ENCODE measurements at regions not wholly inside any gene's neighbourhood (a gene's known extent, or its start where the extent isn't known, plus 50 kb on each side); places are given as distances from the start of the nearest gene placed in this dataset.

DNA sequence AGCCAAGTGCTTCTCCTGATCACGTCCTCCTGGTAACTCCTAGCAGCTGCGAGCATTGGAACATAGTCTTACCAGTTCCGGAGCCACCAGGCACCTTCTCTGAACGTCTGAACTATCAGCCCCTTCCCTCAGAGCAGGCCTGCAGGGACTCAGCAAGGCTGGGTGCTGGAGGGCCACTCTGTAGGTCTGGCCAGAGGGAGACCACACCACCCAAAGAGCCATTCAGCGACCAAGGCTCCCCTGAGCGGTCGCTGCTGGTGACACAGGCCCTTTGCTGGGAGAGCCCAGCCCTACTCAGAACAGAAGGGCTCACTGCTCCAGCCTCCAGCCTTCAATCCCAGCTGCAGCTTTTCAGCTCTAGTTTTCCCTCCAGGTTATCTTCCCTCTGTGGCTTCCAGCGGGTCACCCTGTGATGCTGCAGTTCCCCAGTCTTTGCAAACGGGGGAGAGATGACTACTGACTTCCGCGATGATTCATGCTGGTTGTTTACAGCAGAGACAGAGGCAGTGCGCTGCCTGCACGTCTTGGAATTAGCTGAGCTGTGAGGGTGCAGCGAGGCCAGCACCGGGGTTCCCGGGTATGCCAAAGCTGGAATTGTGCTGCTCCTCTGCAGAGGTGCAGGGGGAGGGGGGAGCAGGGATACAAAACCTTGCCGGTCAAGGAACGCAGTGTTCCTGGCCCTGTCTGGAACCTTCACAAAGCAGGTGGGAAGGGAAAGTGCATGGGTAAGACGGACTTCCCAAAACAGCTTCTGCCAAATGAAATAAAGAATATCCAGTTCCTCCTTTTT is 161.4 kb downstream of the LY86 start:
- Histone ChIP-seq H4K8ac (replicated peaks; ENCODE audit: insufficient read length, low read depth, low read length) (no peak overlapping the region), H3K9ac (ENCODE audit: extremely low read depth, insufficient read length, low read length) (no peak overlapping the region), H3K27ac (ENCODE audit: insufficient read length, low read depth, low read length) (no peak overlapping the region), H3K9me3 (ENCODE audit: control insufficient read depth, low read depth, low read length) (no peaks in the 10 kb centered on the region), H2BK15ac (ENCODE audit: low read depth, low read length) (no peak overlapping the region), H3K56ac (ENCODE audit: insufficient read length, low read depth, low read length) (no peak overlapping the region), H2BK5ac (ENCODE audit: insufficient read length, low read length) (no peak overlapping the region), H3K4ac (ENCODE audit: low read depth, low read length) (no peak overlapping the region), H4K5ac (ENCODE audit: insufficient read length, low read depth, low read length) (no peak overlapping the region), H3T11ph (ENCODE audit: low read length) (no peak overlapping the region), H3K14ac (ENCODE audit: insufficient read depth, low read length) (peak overlapping the region; percentile 44), H2AK5ac (ENCODE audit: insufficient read length, low read length) (no peak overlapping the region), H3K18ac (ENCODE audit: insufficient read length, low read depth, low read length) (no peak overlapping the region), H2BK12ac (ENCODE audit: insufficient read length, low read depth, low read length) (no peak overlapping the region), H3K4me2 (ENCODE audit: insufficient read depth, insufficient read length, low read length) (no peak overlapping the region), H4K91ac (ENCODE audit: insufficient read length, low read depth, low read length) (no peak overlapping the region), H3K27me3 (ENCODE audit: insufficient read depth, low read length) (no peaks in the 10 kb centered on the region), H3K4me1 (ENCODE audit: insufficient read depth, low read length) (no peaks in the 10 kb centered on the region), H2BK20ac (ENCODE audit: low read depth, low read length, poor library complexity, severe bottlenecking) (no peak overlapping the region), H3K79me1 (ENCODE audit: insufficient read depth, low read depth, low read length, poor library complexity, severe bottlenecking) (no peaks in the 10 kb centered on the region), H3K23ac (ENCODE audit: insufficient read length, low read depth, low read length) (no peak overlapping the region), H3K79me2 (ENCODE audit: insufficient read depth, low read length) (no peaks in the 10 kb centered on the region), H2BK120ac (ENCODE audit: low read depth, low read length, poor library complexity, severe bottlenecking) (no peak overlapping the region), H2AFZ (ENCODE audit: low read length) (no peak overlapping the region), H3K23me2 (ENCODE audit: insufficient read length, low read depth, low read length, poor library complexity, severe bottlenecking) (no peaks in the 10 kb centered on the region), H4K20me1 (ENCODE audit: control insufficient read depth, insufficient read depth, insufficient read length) (no peaks in the 10 kb centered on the region)
- H3K27me3 Mint-ChIP-seq (ENCODE audit: low read depth), result peaks cover 2% of the 10 kb centered on the region
- no CpG with 5 or more reads among the region's 19 CpGs for WGBS (ENCODE audit: extremely low coverage, insufficient read length, low lambda C conversion rate)
- H3K4me3 Mint-ChIP-seq, result 0 out of 5 replicates have a peak overlapping the region, but pooled peaks of 1 of the 2 experiments have one; percentile 29
- TF ChIP-seq, protein P1, sequence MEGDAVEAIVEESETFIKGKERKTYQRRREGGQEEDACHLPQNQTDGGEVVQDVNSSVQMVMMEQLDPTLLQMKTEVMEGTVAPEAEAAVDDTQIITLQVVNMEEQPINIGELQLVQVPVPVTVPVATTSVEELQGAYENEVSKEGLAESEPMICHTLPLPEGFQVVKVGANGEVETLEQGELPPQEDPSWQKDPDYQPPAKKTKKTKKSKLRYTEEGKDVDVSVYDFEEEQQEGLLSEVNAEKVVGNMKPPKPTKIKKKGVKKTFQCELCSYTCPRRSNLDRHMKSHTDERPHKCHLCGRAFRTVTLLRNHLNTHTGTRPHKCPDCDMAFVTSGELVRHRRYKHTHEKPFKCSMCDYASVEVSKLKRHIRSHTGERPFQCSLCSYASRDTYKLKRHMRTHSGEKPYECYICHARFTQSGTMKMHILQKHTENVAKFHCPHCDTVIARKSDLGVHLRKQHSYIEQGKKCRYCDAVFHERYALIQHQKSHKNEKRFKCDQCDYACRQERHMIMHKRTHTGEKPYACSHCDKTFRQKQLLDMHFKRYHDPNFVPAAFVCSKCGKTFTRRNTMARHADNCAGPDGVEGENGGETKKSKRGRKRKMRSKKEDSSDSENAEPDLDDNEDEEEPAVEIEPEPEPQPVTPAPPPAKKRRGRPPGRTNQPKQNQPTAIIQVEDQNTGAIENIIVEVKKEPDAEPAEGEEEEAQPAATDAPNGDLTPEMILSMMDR (conservative IDR thresholded peaks at IDR 0.05), result no peak
- peak; percentile 59 for DNase-seq
- H3K27ac Mint-ChIP-seq, result peak overlapping the region in 1 of 3 experiments; percentile 51; a peak in 4 of 7 replicates
- H3K36me3 Mint-ChIP-seq (ENCODE audit: insufficient read depth in 1 of 3, low read depth in 3 of 3), result no peaks in the 10 kb centered on the region; a peak in 1 of 7 replicates
- H3K4me1 Mint-ChIP-seq, result peaks cover 29 to 31% of the 10 kb centered on the region in 2 experiments
- peaks cover 2 to 5% of the 10 kb centered on the region in 2 experiments; a peak in 3 of 5 replicates for H3K9me3 Mint-ChIP-seq
